Left lung (tissue), 4 donors: ENCODE measurements at regions not wholly inside any gene's neighbourhood (a gene's known extent, or its start where the extent isn't known, plus 50 kb on each side); places are given as distances from the start of the nearest gene placed in this dataset.

Experiments used
- ATAC-seq: fragments of 200-7000 bp; cut with Tn5 transposase; one replicate; pipeline ENCODE4 v1.9.1; 2020; ENCODE audit warnings: moderate library complexity
- DNase-seq, 4 donors: peaks; one replicate each; pipeline ENCODE4 v3.0.0-alpha.2; 2013 to 2020
- H3K27ac ChIP-seq, 2 donors: fragments of 200-600 bp; sonication (generic) in 1 of 2; one replicate each; pipeline versions ENCODE4 v1.5.0 to v1.8.0; 2020 to 2021
- H3K27me3 ChIP-seq, 2 donors: fragments of 200-600 bp; sonication (generic) in 1 of 2; one replicate each; pipeline versions ENCODE4 v1.5.0 to v1.8.0; 2020 to 2021
- H3K36me3 ChIP-seq, 2 donors: fragments of 200-600 bp; sonication (generic) in 1 of 2; one replicate each; pipeline versions ENCODE4 v1.5.0 to v1.8.0; 2020 to 2021
- H3K4me1 ChIP-seq, 2 donors: fragments of 200-600 bp; one replicate each; pipeline ENCODE4 v1.8.0; 2021
- H3K4me3 ChIP-seq, 2 donors: fragments of 200-600 bp; sonication (generic) in 1 of 2; one replicate each; pipeline versions ENCODE4 v1.5.0 to v1.8.0; 2020 to 2021; ENCODE audit warnings: mild to moderate bottlenecking in 1 of 2
- H3K9me3 ChIP-seq, 2 donors: fragments of 200-600 bp; sonication (generic) in 1 of 2; one replicate each; pipeline versions ENCODE4 v1.5.0 to v1.8.0; 2020 to 2021
- intact Hi-C, 2 donors: fragments of 100-400 bp; cut with DNase I; formaldehyde crosslinking; loops; one replicate each; pipeline versions ENCODE4 v1.11.2 to v1.14.2; 2022
- TF ChIP-seq, protein P1 (sequence below), 2 donors: fragments of 200-600 bp; sonication (generic) in 1 of 2; IDR thresholded peaks; one replicate each; pipeline versions ENCODE4 v1.5.0 to v1.8.0; 2021; ENCODE audit warnings: antibody characterized with exemption in 2 of 2
- donor health status: DM: no; HTN: yes; CAD: no.
- donor health status: DM: no; HTN: no; CAD: no.

DNA sequence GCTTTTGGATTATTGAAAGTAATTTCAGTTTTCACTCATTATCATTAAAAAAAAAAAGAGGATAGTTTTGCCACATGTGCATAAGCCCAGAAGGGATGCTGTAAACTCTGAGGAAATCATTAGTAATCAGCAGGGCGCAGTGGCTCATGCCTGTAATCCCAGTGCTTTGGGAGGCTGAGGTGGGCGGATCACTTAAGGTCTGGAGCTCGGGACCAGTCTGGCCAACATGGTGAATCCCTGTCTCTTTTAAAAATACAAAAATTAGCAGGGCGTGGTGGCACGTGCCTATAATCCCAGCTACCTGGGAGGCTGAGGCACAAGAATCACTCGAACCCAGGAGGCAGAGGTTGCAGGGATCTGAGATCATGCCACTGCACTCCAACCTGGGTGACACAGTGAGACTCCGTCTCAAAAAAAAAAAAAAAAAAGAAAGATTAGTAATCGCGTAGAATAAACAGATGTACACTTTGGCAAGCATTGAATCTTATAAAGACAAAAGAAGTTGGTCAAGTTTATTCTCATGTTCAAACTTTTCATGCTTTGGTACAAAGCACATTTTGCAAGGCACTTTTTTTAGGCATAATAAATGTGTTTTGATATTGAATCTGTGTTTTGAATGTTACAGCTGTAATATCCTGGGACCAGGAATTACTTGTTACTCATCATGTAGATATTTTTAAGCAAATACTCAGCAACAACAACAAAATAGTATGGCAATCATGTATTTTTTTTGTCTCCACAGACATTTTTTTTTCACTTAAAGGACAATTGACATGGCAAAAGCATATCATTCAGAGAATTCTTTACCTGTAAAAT lies 93.2 kb upstream of the AGTR1 start:
- Histone ChIP-seq H3K4me3 (no peak overlapping the region), H3K27ac (no peak overlapping the region), H3K9me3 (no peaks in the 10 kb centered on the region), H3K36me3 (no peaks in the 10 kb centered on the region), H3K4me1 (no peaks in the 10 kb centered on the region), H3K27me3 (no peaks in the 10 kb centered on the region)
- intact Hi-C loops = no loop called here
- DNase-seq (no peak), ATAC-seq (no peak)
- TF ChIP-seq, protein P1, sequence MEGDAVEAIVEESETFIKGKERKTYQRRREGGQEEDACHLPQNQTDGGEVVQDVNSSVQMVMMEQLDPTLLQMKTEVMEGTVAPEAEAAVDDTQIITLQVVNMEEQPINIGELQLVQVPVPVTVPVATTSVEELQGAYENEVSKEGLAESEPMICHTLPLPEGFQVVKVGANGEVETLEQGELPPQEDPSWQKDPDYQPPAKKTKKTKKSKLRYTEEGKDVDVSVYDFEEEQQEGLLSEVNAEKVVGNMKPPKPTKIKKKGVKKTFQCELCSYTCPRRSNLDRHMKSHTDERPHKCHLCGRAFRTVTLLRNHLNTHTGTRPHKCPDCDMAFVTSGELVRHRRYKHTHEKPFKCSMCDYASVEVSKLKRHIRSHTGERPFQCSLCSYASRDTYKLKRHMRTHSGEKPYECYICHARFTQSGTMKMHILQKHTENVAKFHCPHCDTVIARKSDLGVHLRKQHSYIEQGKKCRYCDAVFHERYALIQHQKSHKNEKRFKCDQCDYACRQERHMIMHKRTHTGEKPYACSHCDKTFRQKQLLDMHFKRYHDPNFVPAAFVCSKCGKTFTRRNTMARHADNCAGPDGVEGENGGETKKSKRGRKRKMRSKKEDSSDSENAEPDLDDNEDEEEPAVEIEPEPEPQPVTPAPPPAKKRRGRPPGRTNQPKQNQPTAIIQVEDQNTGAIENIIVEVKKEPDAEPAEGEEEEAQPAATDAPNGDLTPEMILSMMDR (IDR thresholded peaks at IDR 0.05) = no peak

DNA sequence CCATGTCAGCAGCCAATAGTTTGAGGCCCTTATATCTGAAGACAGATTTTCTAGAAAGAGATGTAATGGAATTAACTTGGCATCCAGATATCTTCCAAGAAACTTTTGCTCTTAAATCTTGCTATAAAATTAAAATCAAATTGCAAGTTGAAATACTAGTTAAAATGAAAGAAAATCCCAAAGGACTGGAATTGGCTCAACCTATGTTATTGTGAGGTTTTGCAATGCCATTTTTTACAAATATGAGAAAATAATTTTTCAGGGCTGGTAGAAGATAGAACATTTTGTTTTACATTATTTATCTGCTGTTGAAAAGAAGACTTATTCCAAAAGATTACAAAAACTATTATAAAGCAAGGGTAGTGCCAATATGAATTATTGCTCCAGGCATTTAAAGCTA lies 92.2 kb upstream of the AGTR1 start:
- TF ChIP-seq, protein P1 (IDR thresholded peaks at IDR 0.05) = no peak
- Histone ChIP-seq H3K27ac (no peak overlapping the region), H3K27me3 (no peaks in the 10 kb centered on the region), H3K4me3 (no peak overlapping the region), H3K4me1 (no peaks in the 10 kb centered on the region), H3K9me3 (no peaks in the 10 kb centered on the region), H3K36me3 (no peaks in the 10 kb centered on the region)
- ATAC-seq (no peak), DNase-seq (no peak)
- intact Hi-C loops = no loop called here

DNA sequence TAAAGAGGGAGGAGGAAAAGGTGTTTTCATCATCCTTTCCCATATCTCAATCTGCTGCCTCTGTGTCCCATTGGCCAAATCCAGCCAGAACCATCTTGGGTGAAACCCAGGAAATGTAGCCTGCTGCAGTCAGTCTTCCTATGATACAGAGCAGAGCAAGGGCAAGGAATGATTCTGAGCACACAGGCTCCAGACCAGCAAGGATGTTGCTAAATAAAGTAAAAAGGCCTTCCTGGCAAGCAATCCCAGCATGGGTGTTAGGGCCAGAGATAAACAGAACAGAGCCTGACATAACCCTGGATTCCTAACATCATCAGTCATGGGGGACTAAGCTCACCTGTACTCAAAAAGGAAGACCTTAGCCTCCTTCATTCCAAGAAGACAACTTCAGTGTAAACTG lies 90.7 kb upstream of the AGTR1 start:
- no peak overlapping the region for H3K4me3 ChIP-seq
- no peak overlapping the region for H3K27ac ChIP-seq
- no peaks in the 10 kb centered on the region for H3K36me3 ChIP-seq
- no peak for DNase-seq
- TF ChIP-seq, protein P1 (IDR thresholded peaks at IDR 0.05) = no peak
- intact Hi-C loops = no loop called here
- H3K4me1 ChIP-seq = no peaks in the 10 kb centered on the region
- H3K9me3 ChIP-seq = no peaks in the 10 kb centered on the region
- no peaks in the 10 kb centered on the region for H3K27me3 ChIP-seq
- no peak for ATAC-seq

DNA sequence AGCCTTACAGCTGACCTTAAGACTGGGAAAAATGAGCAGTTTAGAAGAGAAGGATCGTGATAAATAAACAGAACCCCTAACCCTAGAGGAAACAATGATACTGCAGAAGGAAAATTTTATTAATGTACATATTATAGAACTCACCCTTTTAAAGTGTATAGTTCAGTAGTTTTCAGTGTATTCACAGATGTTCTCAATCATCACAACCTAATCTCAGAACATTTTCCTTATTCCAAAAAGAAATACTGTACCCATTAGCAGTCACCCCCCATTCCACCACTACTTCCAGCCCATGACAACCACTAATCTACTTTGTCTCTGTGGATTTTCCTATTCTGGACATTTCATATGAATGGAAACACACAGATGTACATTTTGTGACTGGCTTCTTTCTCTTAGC lies 90.2 kb upstream of the AGTR1 start:
- H3K27me3 ChIP-seq = no peaks in the 10 kb centered on the region
- no peaks in the 10 kb centered on the region for H3K4me1 ChIP-seq
- no peak overlapping the region for H3K4me3 ChIP-seq
- H3K36me3 ChIP-seq = no peaks in the 10 kb centered on the region
- no peak for ATAC-seq
- TF ChIP-seq, protein P1 (IDR thresholded peaks at IDR 0.05) = no peak
- intact Hi-C loops = no loop called here
- DNase-seq = no peak
- no peak overlapping the region for H3K27ac ChIP-seq
- H3K9me3 ChIP-seq = no peaks in the 10 kb centered on the region

DNA sequence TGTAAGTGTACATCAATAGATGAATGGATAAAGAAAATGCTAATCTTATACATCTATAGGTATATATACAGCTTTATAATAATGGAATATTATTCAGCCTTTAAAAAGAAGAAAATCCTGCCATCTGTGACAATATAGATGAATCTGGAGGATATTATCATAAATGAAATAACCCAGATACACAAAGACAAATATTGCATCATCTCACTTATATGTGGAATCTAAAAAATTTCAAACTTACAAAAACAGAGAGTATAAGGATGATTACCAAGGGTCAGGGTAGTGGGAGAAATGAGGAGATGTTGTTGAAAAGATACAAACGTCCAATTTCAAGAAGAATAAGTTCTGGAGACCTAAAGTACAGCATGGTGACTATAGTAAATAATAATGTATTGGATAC lies 85.4 kb upstream of the AGTR1 start:
- H3K4me3 ChIP-seq = no peak overlapping the region
- intact Hi-C loops = no loop called here
- no peak overlapping the region for H3K27ac ChIP-seq
- TF ChIP-seq, protein P1 (IDR thresholded peaks at IDR 0.05) = no peak
- no peaks in the 10 kb centered on the region for H3K27me3 ChIP-seq
- H3K36me3 ChIP-seq = no peaks in the 10 kb centered on the region
- no peaks in the 10 kb centered on the region for H3K9me3 ChIP-seq
- no peaks in the 10 kb centered on the region for H3K4me1 ChIP-seq
- ATAC-seq = no peak
- DNase-seq = no peak
